Lung (tissue), 11 donors: ENCODE measurements at regions not wholly inside any gene's neighbourhood (a gene's known extent, or its start where the extent isn't known, plus 50 kb on each side); places are given as distances from the start of the nearest gene placed in this dataset.

Experiments
- ATAC-seq: fragments of 200-7000 bp; cut with Tn5 transposase; one replicate; pipeline ENCODE4 v1.9.1; 2020; ENCODE audit warnings: moderate number of reproducible peaks; ENCODE audit not compliant: insufficient read depth, low FRiP score
- DNase-seq, 3 donors: peaks; one replicate each; pipeline ENCODE4 v3.0.0-alpha.2; 2013 to 2017
- H3K27ac ChIP-seq, 2 donors: one replicate each; pipeline ENCODE4 v1.5.1; 2013; ENCODE audit warnings: mild to moderate bottlenecking in 2 of 2, moderate library complexity in 2 of 2, control low read depth in 1 of 2, inconsistent platforms in 1 of 2, low read depth in 1 of 2, low read length in 1 of 2
- H3K27me3 ChIP-seq, 3 donors: one replicate each; pipeline ENCODE4 v1.5.1; 2013; ENCODE audit warnings: low read length in 2 of 3; ENCODE audit not compliant: control insufficient read depth in 3 of 3, insufficient read depth in 3 of 3
- H3K36me3 ChIP-seq, 4 donors: one replicate each; pipeline ENCODE4 v1.5.1; 2013; ENCODE audit warnings: low read length in 4 of 4, mild to moderate bottlenecking in 1 of 4, moderate library complexity in 1 of 4; ENCODE audit not compliant: control insufficient read depth in 4 of 4, insufficient read depth in 4 of 4
- H3K4me1 ChIP-seq, 5 donors: one replicate each; pipeline ENCODE4 v1.5.1; 2013; ENCODE audit warnings: low read length in 5 of 5, mild to moderate bottlenecking in 2 of 5, moderate library complexity in 1 of 5; ENCODE audit not compliant: control insufficient read depth in 5 of 5, insufficient read depth in 5 of 5
- H3K4me3 ChIP-seq: one replicate; pipeline ENCODE4 v1.5.1; 2013; ENCODE audit warnings: mild to moderate bottlenecking, control low read depth, moderate library complexity
- H3K9ac ChIP-seq, 2 donors: one replicate each; pipeline ENCODE4 v1.5.1; 2013; ENCODE audit warnings: low read length in 2 of 2, control low read depth in 1 of 2; ENCODE audit not compliant: insufficient read depth in 1 of 2
- H3K9me3 ChIP-seq, 4 donors: one replicate each; pipeline ENCODE4 v1.5.1; 2013; ENCODE audit warnings: low read length in 3 of 4, mild to moderate bottlenecking in 1 of 4, moderate library complexity in 1 of 4; ENCODE audit not compliant: control insufficient read depth in 4 of 4, insufficient read depth in 3 of 4
- WGBS, 2 donors: extraction: QIAGEN DNeasy Blood & Tissue Kit; methylation state at CpG; one replicate each; pipeline ENCODE4 v1.1.7; 2013; 5-methylcytosine and 5-hydroxymethylcytosine counted together
- TF ChIP-seq, protein P1 (sequence below): IDR thresholded peaks from 2 replicates; pipeline ENCODE4 v1.5.1; 2012; ENCODE audit warnings: mild to moderate bottlenecking; ENCODE audit errors: control extremely low read depth, extremely low read depth
- donor health status: control.
- donor health status: control.
- donor health status: Bipolar disorder and iron deficiency.
- donor health status: healthy.
- donor health status: DM: yes; HTN: yes; CAD: no.

DNA sequence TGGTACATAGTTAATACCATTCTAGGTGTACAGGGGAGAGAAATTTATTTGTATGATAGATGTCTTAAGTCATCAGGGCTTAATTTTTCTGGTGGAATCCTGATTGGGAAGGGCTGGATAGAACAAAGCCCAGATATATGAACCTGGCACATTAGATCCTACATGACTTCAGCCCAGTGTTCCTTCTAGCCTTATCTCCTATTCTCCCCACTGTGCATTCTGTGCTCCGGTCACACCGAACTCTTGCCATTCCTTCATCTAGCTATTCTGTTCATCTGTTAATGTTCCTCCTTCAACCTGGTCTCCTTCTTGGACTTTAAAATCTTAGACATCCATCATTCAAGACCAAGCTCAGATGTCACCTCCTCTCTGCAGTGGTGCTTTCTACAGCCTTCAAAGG, 68.9 kb upstream of the EED start:
- no peaks in the 10 kb centered on the region for H3K36me3 ChIP-seq
- DNase-seq (no peak), ATAC-seq (no peak)
- TF ChIP-seq, protein P1, sequence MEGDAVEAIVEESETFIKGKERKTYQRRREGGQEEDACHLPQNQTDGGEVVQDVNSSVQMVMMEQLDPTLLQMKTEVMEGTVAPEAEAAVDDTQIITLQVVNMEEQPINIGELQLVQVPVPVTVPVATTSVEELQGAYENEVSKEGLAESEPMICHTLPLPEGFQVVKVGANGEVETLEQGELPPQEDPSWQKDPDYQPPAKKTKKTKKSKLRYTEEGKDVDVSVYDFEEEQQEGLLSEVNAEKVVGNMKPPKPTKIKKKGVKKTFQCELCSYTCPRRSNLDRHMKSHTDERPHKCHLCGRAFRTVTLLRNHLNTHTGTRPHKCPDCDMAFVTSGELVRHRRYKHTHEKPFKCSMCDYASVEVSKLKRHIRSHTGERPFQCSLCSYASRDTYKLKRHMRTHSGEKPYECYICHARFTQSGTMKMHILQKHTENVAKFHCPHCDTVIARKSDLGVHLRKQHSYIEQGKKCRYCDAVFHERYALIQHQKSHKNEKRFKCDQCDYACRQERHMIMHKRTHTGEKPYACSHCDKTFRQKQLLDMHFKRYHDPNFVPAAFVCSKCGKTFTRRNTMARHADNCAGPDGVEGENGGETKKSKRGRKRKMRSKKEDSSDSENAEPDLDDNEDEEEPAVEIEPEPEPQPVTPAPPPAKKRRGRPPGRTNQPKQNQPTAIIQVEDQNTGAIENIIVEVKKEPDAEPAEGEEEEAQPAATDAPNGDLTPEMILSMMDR = no peak
- WGBS, 2 donors = 98 to 100% methylated on average over 2 of the region's 2 CpGs
- H3K4me1 ChIP-seq = peaks cover 0 to 18% (median 14%) of the 10 kb centered on the region in 5 donors
- no peaks in the 10 kb centered on the region for H3K9me3 ChIP-seq
- no peaks in the 10 kb centered on the region for H3K27me3 ChIP-seq
- H3K4me3 ChIP-seq = no peak overlapping the region
- H3K27ac ChIP-seq = no peak overlapping the region
- no peak overlapping the region for H3K9ac ChIP-seq

DNA sequence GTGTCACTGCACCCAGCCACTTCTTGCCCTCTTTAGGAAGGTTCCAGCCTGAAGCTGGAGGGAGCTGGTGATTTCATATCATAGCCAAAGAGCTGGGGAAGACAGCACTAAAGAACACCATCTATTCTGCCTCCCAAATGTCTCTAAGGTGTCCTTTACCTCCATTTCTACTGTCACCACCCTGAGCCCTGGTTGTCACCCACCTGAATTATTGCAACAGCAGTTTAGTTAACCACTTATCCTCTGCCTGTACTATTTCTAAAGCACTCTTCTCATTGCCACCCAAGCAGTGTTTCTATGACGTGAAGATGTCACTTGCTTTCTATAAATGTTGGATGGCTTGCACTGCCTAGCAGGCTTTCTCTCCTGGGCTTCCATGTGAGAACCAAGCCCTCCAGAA, 69.4 kb upstream of the EED start:
- DNase-seq = no peak
- Histone ChIP-seq H3K36me3 (no peaks in the 10 kb centered on the region), H3K9ac (no peak overlapping the region), H3K27ac (peak overlapping the region in 1 of 2 donors; percentile 78), H3K9me3 (no peaks in the 10 kb centered on the region), H3K4me3 (no peak overlapping the region), H3K4me1 (peaks cover 0 to 18% (median 14%) of the 10 kb centered on the region in 5 donors), H3K27me3 (no peaks in the 10 kb centered on the region)
- TF ChIP-seq, protein P1 = no peak
- 88 to 95% methylated on average over 1 of the region's 1 CpG for WGBS, 2 donors
- ATAC-seq = no peak

DNA sequence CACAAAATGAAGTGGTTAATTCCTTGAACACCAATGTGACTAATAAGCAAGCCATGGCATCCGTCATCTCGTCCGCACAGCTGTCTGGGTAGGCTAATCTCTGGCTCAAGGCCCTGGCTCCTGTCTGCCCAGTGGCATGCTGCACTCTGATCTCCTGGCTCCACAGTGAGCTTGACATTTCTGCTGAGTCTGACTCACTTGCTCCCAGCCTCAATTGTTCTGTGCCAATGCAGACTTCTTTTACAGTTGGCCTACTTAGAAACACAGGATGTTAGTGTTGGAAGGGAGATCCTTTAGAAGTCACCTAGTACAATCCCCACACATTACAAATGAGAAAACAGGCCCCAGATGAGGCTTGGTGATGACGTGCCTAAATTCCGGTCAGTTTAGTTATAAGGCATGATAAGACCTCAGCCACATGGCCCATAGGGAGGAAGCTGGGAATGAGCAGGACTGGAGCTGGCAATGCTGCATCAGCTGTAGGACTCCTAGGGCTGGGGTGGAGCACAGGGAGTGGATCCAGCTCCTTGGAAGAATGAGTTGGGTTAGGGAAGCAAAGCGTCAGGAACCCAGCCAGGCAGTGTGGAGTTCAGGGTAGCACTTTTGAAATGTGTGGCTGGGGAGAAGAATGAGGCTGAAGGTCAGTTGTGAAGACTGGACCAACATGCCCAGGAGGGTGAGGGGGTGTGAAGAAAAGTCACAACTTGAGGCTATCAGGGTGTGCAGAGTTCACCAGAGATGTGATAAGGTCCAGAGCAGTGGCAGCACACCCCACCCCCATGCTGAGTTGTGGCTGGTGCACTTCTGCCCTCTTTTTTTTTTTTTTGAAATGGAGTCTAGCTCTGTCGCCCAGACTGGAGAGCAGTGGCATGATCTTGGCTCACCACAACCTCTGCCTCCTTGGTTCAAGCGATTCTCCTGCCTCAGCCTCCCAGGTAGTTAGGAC, 70.2 kb upstream of the EED start:
- WGBS, 2 donors = 65 to 77% methylated on average over 8 of the region's 8 CpGs
- H3K27ac ChIP-seq = peak overlapping the region; percentile 71 to 85
- H3K36me3 ChIP-seq = no peaks in the 10 kb centered on the region
- DNase-seq (peak in 2 of 3 donors; percentile 26 to 47), ATAC-seq (peak; percentile 54)
- TF ChIP-seq, protein P1 = no peak
- no peak overlapping the region for H3K4me3 ChIP-seq
- no peaks in the 10 kb centered on the region for H3K27me3 ChIP-seq
- peaks cover 0 to 18% (median 12%) of the 10 kb centered on the region in 5 donors for H3K4me1 ChIP-seq
- H3K9me3 ChIP-seq = no peaks in the 10 kb centered on the region
- no peak overlapping the region for H3K9ac ChIP-seq
